ENCODE measurements at regions not wholly inside any gene's neighbourhood (a gene's known extent, or its start where the extent isn't known, plus 50 kb on each side); places are given as distances from the start of the nearest gene placed in this dataset.

DNA sequence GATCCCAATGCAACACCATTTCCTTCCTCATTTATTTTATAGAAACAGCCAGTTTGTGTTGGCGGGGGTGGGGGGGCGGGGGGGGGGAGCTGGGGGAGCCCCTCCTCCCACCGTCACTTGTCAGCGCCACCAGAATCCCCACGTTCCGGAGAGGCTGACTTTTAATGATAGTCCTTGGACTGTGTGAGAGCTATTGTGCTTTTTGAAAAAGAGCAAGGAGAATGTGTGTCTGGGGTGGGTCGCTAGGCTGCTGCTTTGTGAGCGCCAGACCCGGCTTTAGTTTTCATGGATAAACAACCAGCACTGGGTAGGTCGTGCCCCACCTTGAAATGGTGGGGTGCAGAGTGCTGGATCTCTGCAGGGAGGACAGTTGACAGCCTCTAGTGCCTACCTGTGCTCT lies 135.0 kb upstream of the ONECUT1 start:
- Histone ChIP-seq H3K4me3 (ENCODE audit: low read depth, low read length) (no peak overlapping the region), H3K27ac (no peak overlapping the region), H3K36me3 (no peaks in the 10 kb centered on the region), H3K27me3 (ENCODE audit: insufficient read depth, low read depth, severe bottlenecking) (no peaks in the 10 kb centered on the region), H3K9me3 (ENCODE audit: severe bottlenecking) (no peaks in the 10 kb centered on the region)
- no peak for TF ChIP-seq CTCF (IDR thresholded peaks at IDR 0.05; ENCODE audit: low read depth, low read length)
- DNase-seq, result no peak

- H3K36me3 ChIP-seq, result no peaks in the 10 kb centered on the region
- no peaks in the 10 kb centered on the region for H3K27me3 ChIP-seq (ENCODE audit: insufficient read depth, low read depth, severe bottlenecking)
- no peak overlapping the region for H3K4me3 ChIP-seq (ENCODE audit: low read depth, low read length)
- H3K9me3 ChIP-seq (ENCODE audit: severe bottlenecking), result no peaks in the 10 kb centered on the region
- no peak for DNase-seq
- no peak for TF ChIP-seq CTCF (IDR thresholded peaks at IDR 0.05; ENCODE audit: low read depth, low read length)
- H3K27ac ChIP-seq, result no peak overlapping the region
Observed at GRCh38 chr15:52924630-52925029, 134.5 kb upstream of the ONECUT1 start.

GRCh38 chr15:52923626-52924025 lies 133.5 kb upstream of the ONECUT1 start:
- no peak for DNase-seq
- Histone ChIP-seq H3K9me3 (ENCODE audit: severe bottlenecking) (no peaks in the 10 kb centered on the region), H3K36me3 (no peaks in the 10 kb centered on the region), H3K27ac (no peak overlapping the region), H3K27me3 (ENCODE audit: insufficient read depth, low read depth, severe bottlenecking) (no peaks in the 10 kb centered on the region), H3K4me3 (ENCODE audit: low read depth, low read length) (no peak overlapping the region)
- TF ChIP-seq CTCF (IDR thresholded peaks at IDR 0.05; ENCODE audit: low read depth, low read length), result no peak

- H3K36me3 ChIP-seq, result no peaks in the 10 kb centered on the region
- H3K9me3 ChIP-seq (ENCODE audit: severe bottlenecking), result no peaks in the 10 kb centered on the region
- TF ChIP-seq CTCF (IDR thresholded peaks at IDR 0.05; ENCODE audit: low read depth, low read length), result no peak
- no peak overlapping the region for H3K4me3 ChIP-seq (ENCODE audit: low read depth, low read length)
- DNase-seq, result no peak
- no peak overlapping the region for H3K27ac ChIP-seq
- H3K27me3 ChIP-seq (ENCODE audit: insufficient read depth, low read depth, severe bottlenecking), result no peaks in the 10 kb centered on the region
Observed at GRCh38 chr15:52922871-52923270, 132.7 kb upstream of the ONECUT1 start.

DNA sequence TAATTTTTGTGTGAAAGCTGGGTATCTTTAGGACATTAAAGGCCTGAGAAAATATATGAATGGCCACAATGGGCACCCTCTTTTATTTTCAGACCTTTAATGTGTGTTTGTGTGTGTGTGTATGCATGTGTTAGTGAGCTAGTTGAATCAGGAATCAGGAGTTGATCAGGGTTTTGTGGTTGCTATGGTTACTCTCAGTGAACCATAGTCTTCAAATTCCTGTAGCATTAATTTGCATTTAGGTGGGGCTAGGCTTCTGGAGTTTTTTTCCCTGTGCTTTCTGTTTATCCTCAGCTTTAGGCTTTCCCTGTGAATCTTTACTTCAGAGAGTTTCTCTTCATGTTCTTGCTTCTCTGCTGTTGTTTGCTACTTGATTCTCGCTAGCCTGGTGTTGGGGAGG lies 122.0 kb upstream of the ONECUT1 start:
- Histone ChIP-seq H3K27me3 (ENCODE audit: insufficient read depth, low read depth, severe bottlenecking) (no peaks in the 10 kb centered on the region), H3K36me3 (no peaks in the 10 kb centered on the region), H3K4me3 (ENCODE audit: low read depth, low read length) (no peak overlapping the region), H3K27ac (no peak overlapping the region), H3K9me3 (ENCODE audit: severe bottlenecking) (no peaks in the 10 kb centered on the region)
- DNase-seq, result no peak
- TF ChIP-seq CTCF (IDR thresholded peaks at IDR 0.05; ENCODE audit: low read depth, low read length), result no peak

GRCh38 chr15:52893338-52893737 lies 103.2 kb upstream of the ONECUT1 start:
- H3K9me3 ChIP-seq (ENCODE audit: severe bottlenecking), result no peaks in the 10 kb centered on the region
- H3K27ac ChIP-seq, result no peak overlapping the region
- no peaks in the 10 kb centered on the region for H3K36me3 ChIP-seq
- no peak overlapping the region for H3K4me3 ChIP-seq (ENCODE audit: low read depth, low read length)
- TF ChIP-seq CTCF (IDR thresholded peaks at IDR 0.05; ENCODE audit: low read depth, low read length), result no peak
- DNase-seq, result no peak
- H3K27me3 ChIP-seq (ENCODE audit: insufficient read depth, low read depth, severe bottlenecking), result no peaks in the 10 kb centered on the region

All from WERI-Rb-1 (cell line).